Activated B cell treated with CpG ODN at 0.5 μM for 24 hours (primary cell): ENCODE measurements at regions not wholly inside any gene's neighbourhood (a gene's known extent, or its start where the extent isn't known, plus 50 kb on each side); places are given as distances from the start of the nearest gene placed in this dataset.

ENCODE experiments used
- ATAC-seq: fragments of 200-7000 bp; cut with Tn5 transposase; one replicate; pipeline ENCODE4 v1.10.0; 2021; ENCODE audit warnings: low read depth, mild to moderate bottlenecking, moderate library complexity
- CTCF ChIA-PET: fragments of 350-600 bp; sonication (Branson Sonifier 250); formaldehyde crosslinking; loops from one replicate; lab custom pipeline; 2021; ENCODE audit warnings: antibody characterized with exemption; lab: Charles Lee
- POLR2A ChIA-PET: fragments of 350-600 bp; sonication (Branson Sonifier 250); formaldehyde crosslinking; loops from one replicate; lab custom pipeline; 2021; ENCODE audit warnings: antibody characterized with exemption; lab: Charles Lee
- DNase-seq: peaks from one replicate; pipeline ENCODE4 v3.0.0; 2022
- H3K27ac Mint-ChIP-seq: one replicate; pipeline ENCODE4 v1.8.0; 2020; ENCODE audit warnings: mixed read lengths
- H3K27me3 Mint-ChIP-seq: one replicate; pipeline ENCODE4 v1.8.0; 2021; ENCODE audit warnings: mixed read lengths
- H3K36me3 Mint-ChIP-seq: one replicate; pipeline ENCODE4 v1.8.0; 2021; ENCODE audit warnings: low read depth, mixed read lengths
- H3K4me1 Mint-ChIP-seq: one replicate; pipeline ENCODE4 v1.8.0; 2021; ENCODE audit warnings: mixed read lengths
- H3K4me3 Mint-ChIP-seq: one replicate; pipeline ENCODE4 v1.8.0; 2020; ENCODE audit warnings: mild to moderate bottlenecking, mixed read lengths
- H3K9me3 Mint-ChIP-seq: one replicate; pipeline ENCODE4 v1.8.0; 2020; ENCODE audit warnings: mixed read lengths
- intact Hi-C: fragments of 100-400 bp; cut with micrococcal nuclease; formaldehyde crosslinking; loops from one replicate; pipeline ENCODE4 v1.15.1; 2024
- TF ChIP-seq, protein P1 (sequence below): fragments of 200-600 bp; IDR thresholded peaks from one replicate; pipeline ENCODE4 v1.8.0; 2022; ENCODE audit warnings: antibody characterized with exemption, mild to moderate bottlenecking

DNA sequence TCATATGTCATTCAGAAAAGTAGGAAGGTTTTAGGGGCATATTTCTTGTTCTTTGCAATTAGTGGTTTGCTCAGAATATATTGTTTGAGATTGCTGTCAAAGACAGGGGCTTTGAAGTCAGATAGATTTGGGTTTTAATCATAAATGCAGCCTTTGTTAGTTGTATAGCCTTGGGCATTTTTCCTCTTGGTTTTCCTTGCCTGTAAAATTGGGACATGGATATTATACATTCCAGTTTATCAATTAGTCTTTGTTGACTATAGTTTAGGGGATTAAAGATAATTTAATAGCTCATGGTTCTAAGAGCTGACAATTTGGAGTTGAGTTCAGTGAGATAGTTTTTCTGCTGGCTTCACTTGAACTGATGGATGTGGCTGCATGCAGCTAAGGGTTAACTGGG is 88.9 kb downstream of the DMAC1 start:
- Mint-ChIP-seq H3K36me3 (no peaks in the 10 kb centered on the region), H3K27ac (no peak overlapping the region), H3K27me3 (peaks cover 2% of the 10 kb centered on the region), H3K9me3 (no peaks in the 10 kb centered on the region), H3K4me1 (no peaks in the 10 kb centered on the region), H3K4me3 (no peak overlapping the region)
- intact Hi-C loops: no loop called here
- DNase-seq (no peak), ATAC-seq (no peak)
- TF ChIP-seq, protein P1, sequence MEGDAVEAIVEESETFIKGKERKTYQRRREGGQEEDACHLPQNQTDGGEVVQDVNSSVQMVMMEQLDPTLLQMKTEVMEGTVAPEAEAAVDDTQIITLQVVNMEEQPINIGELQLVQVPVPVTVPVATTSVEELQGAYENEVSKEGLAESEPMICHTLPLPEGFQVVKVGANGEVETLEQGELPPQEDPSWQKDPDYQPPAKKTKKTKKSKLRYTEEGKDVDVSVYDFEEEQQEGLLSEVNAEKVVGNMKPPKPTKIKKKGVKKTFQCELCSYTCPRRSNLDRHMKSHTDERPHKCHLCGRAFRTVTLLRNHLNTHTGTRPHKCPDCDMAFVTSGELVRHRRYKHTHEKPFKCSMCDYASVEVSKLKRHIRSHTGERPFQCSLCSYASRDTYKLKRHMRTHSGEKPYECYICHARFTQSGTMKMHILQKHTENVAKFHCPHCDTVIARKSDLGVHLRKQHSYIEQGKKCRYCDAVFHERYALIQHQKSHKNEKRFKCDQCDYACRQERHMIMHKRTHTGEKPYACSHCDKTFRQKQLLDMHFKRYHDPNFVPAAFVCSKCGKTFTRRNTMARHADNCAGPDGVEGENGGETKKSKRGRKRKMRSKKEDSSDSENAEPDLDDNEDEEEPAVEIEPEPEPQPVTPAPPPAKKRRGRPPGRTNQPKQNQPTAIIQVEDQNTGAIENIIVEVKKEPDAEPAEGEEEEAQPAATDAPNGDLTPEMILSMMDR: no peak
- CTCF ChIA-PET: no interaction called here
- POLR2A ChIA-PET: no interaction called here

DNA sequence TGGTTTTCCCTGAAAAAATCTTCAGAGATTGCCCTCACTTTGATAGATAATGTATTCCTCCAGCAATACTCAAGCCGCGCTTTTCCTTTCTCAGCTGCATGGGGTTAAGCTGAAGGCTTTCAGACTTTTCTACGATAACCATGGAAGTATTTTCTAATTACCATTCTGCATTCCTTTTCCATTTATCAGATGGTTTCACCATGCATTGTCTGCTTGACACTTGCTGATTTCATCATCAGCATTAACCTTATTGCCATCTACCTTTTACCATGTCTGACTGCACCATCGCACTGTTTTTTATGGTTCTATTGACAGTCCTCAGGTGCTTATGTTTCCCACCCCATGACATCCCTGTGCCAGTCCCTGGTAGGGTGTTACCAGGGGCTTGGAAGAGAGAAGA is 91.6 kb downstream of the DMAC1 start:
- CTCF ChIA-PET: no interaction called here
- TF ChIP-seq, protein P1: no peak
- H3K9me3 Mint-ChIP-seq: no peaks in the 10 kb centered on the region
- ATAC-seq (no peak), DNase-seq (no peak)
- no peaks in the 10 kb centered on the region for H3K4me1 Mint-ChIP-seq
- H3K36me3 Mint-ChIP-seq: no peaks in the 10 kb centered on the region
- H3K27me3 Mint-ChIP-seq: peaks cover 5% of the 10 kb centered on the region
- no peak overlapping the region for H3K4me3 Mint-ChIP-seq
- POLR2A ChIA-PET: no interaction called here
- H3K27ac Mint-ChIP-seq: no peak overlapping the region
- intact Hi-C loops: no loop called here

- H3K36me3 Mint-ChIP-seq: no peaks in the 10 kb centered on the region
- CTCF ChIA-PET: no interaction called here
- no peaks in the 10 kb centered on the region for H3K4me1 Mint-ChIP-seq
- no peak overlapping the region for H3K27ac Mint-ChIP-seq
- DNase-seq: no peak
- peaks cover 3% of the 10 kb centered on the region for H3K27me3 Mint-ChIP-seq
- intact Hi-C loops: no loop called here
- no peak for ATAC-seq
- no peaks in the 10 kb centered on the region for H3K9me3 Mint-ChIP-seq
- H3K4me3 Mint-ChIP-seq: no peak overlapping the region
- POLR2A ChIA-PET: no interaction called here
- TF ChIP-seq, protein P1: no peak
Observed at GRCh38 chr9:7704543-7704942, 95.0 kb downstream of the DMAC1 start.

DNA sequence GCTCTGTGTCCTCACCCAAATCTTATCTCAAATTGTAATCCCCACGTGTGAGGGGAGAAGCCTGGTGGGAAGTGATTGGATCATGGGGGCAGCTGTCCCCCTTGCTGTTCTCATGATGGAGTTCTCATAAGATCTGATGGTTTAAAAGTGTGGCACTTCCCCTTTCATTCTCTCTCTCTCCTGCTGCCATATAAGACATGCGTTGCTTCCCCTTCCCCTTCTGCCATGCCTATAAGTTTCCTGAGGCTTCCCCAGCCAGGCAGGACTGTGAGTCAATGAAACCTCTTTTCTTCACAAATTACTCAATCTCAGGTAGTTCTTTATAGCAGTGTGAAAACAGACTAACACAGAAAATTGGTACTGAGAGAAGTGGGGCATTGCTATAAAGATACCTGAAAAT is 107.7 kb downstream of the DMAC1 start:
- ChIA-PET POLR2A (no interaction called here), CTCF (no interaction called here)
- ATAC-seq: no peak
- H3K4me3 Mint-ChIP-seq: no peak overlapping the region
- intact Hi-C loops: no loop called here
- H3K36me3 Mint-ChIP-seq: no peaks in the 10 kb centered on the region
- no peaks in the 10 kb centered on the region for H3K27me3 Mint-ChIP-seq
- H3K4me1 Mint-ChIP-seq: no peaks in the 10 kb centered on the region
- peaks cover 2% of the 10 kb centered on the region for H3K9me3 Mint-ChIP-seq
- DNase-seq: no peak
- TF ChIP-seq, protein P1: no peak
- no peak overlapping the region for H3K27ac Mint-ChIP-seq

DNA sequence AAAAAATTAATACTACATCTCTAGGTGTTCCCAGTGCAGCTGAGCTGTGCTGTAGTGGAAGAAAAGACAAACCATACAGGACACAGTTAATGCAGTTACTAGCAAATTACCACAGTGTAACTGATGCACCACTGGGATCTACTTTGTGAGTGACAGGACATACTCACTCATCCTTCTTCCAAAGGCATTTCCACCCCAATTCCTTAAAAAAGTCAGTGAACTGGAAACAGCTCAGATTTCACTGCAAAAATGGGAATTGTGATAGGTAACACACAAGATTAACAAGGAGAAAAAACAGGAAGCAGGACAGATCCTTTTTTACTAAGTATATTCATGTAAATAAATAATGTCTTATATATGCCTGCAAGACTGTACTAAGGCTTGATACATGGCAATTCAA is 109.6 kb downstream of the DMAC1 start:
- ATAC-seq (no peak), DNase-seq (no peak)
- intact Hi-C loops: no loop called here
- ChIA-PET CTCF (no interaction called here), POLR2A (no interaction called here)
- Mint-ChIP-seq H3K9me3 (peaks cover 2% of the 10 kb centered on the region), H3K4me1 (no peaks in the 10 kb centered on the region), H3K4me3 (no peak overlapping the region), H3K27me3 (no peaks in the 10 kb centered on the region), H3K36me3 (no peaks in the 10 kb centered on the region), H3K27ac (no peak overlapping the region)
- TF ChIP-seq, protein P1: no peak
